Gastrocnemius medialis (tissue), 4 donors: ENCODE measurements at regions not wholly inside any gene's neighbourhood (a gene's known extent, or its start where the extent isn't known, plus 50 kb on each side); places are given as distances from the start of the nearest gene placed in this dataset.

ENCODE experiments used
- CTCF ChIP-seq, 5 experiments: fragments of 450-650 bp in 3 of 5; fragments of 200-600 bp in 2 of 5; sonication (generic) in 2 of 5; IDR thresholded peaks in 4 of 5; conservative IDR thresholded peaks in 1 of 5; 1 replicate in 4 of 5; 2 replicates in 1 of 5; pipeline ENCODE4 v1.5.1; 2016 to 2019; ENCODE audit warnings: antibody characterized with exemption in 5 of 5, mild to moderate bottlenecking in 3 of 5, moderate library complexity in 3 of 5
- POLR2A ChIP-seq, 2 donors: fragments of 450-650 bp; IDR thresholded peaks; one replicate each; pipeline ENCODE4 v1.6.1; 2017; ENCODE audit warnings: antibody characterized with exemption in 2 of 2, mild to moderate bottlenecking in 2 of 2, moderate library complexity in 2 of 2

- TF ChIP-seq CTCF (IDR thresholded peaks at IDR 0.05 in 4 of 5, conservative IDR thresholded peaks at IDR 0.05 in 1 of 5) (no peak), POLR2A (IDR thresholded peaks at IDR 0.05) (no peak)
Measured at GRCh38 chr12:68094195-68094594, 65.3 kb downstream of the IFNG start.
